Astrocyte (in vitro differentiated cells and primary cell): ENCODE measurements at regions not wholly inside any gene's neighbourhood (a gene's known extent, or its start where the extent isn't known, plus 50 kb on each side); places are given as distances from the start of the nearest gene placed in this dataset.

Experiments used
- DNase-seq: peaks from one replicate; pipeline ENCODE4 v3.0.0-alpha.2; 2010; ENCODE audit warnings: low read depth
- FAIRE-seq: peaks from 2 replicates; lab custom pipeline; 2011; peaks lifted over from hg19 to GRCh38; lab: Jason Lieb, UNC
- H2AFZ ChIP-seq: 2 replicates; pipeline ENCODE4 v1.6.0; 2012; ENCODE audit warnings: low read depth, low read length, inconsistent platforms
- H3K27ac ChIP-seq: 2 replicates; pipeline ENCODE4 v1.5.1; 2011; ENCODE audit warnings: low read depth, low read length, inconsistent platforms
- H3K27me3 ChIP-seq: 2 replicates; pipeline ENCODE4 v1.6.0; 2011; ENCODE audit warnings: low read length, inconsistent platforms; ENCODE audit not compliant: insufficient read depth
- H3K36me3 ChIP-seq: 2 replicates; pipeline ENCODE4 v1.5.1; 2011; ENCODE audit warnings: low read length, inconsistent platforms; ENCODE audit not compliant: insufficient read depth
- H3K4me1 ChIP-seq: 2 replicates; pipeline ENCODE4 v1.5.1; 2011; ENCODE audit warnings: low read length, inconsistent platforms; ENCODE audit not compliant: insufficient read depth
- H3K4me2 ChIP-seq: 2 replicates; pipeline ENCODE4 v1.6.0; 2012; ENCODE audit warnings: low read length, inconsistent platforms
- H3K4me3 ChIP-seq: 2 replicates; pipeline ENCODE4 v1.5.1; 2011; ENCODE audit warnings: low read depth, mild to moderate bottlenecking, low read length, inconsistent platforms; ENCODE audit not compliant: insufficient read depth
- H3K79me2 ChIP-seq: 2 replicates; pipeline ENCODE4 v1.6.0; 2012; ENCODE audit warnings: mild to moderate bottlenecking, low read length, inconsistent platforms; ENCODE audit not compliant: insufficient read depth
- H3K9ac ChIP-seq: 2 replicates; pipeline ENCODE4 v1.6.0; 2012; ENCODE audit warnings: mild to moderate bottlenecking, low read length, inconsistent platforms
- H3K9me3 ChIP-seq: 2 replicates; pipeline ENCODE4 v1.5.1; 2012; ENCODE audit warnings: low read depth, mild to moderate bottlenecking, low read length, inconsistent platforms; ENCODE audit not compliant: insufficient read depth
- H4K20me1 ChIP-seq: 2 replicates; pipeline ENCODE4 v1.6.0; 2012; ENCODE audit warnings: low read length, inconsistent platforms; ENCODE audit not compliant: insufficient read depth
- H3K27ac Mint-ChIP-seq: one replicate; pipeline ENCODE4 v1.8.0; 2021; ENCODE audit warnings: mild to moderate bottlenecking, mixed read lengths; ENCODE audit not compliant: unreplicated experiment
- H3K27me3 Mint-ChIP-seq: one replicate; pipeline ENCODE4 v1.8.0; 2021; ENCODE audit warnings: low read depth, mixed read lengths; ENCODE audit not compliant: unreplicated experiment
- H3K36me3 Mint-ChIP-seq: one replicate; pipeline ENCODE4 v1.8.0; 2021; ENCODE audit warnings: low read depth, mixed read lengths; ENCODE audit not compliant: unreplicated experiment
- H3K4me1 Mint-ChIP-seq: one replicate; pipeline ENCODE4 v1.8.0; 2021; ENCODE audit warnings: low read depth, mixed read lengths; ENCODE audit not compliant: unreplicated experiment
- H3K4me3 Mint-ChIP-seq: one replicate; pipeline ENCODE4 v1.8.0; 2021; ENCODE audit warnings: mild to moderate bottlenecking, moderate library complexity, mixed read lengths; ENCODE audit not compliant: unreplicated experiment
- H3K9me3 Mint-ChIP-seq: one replicate; pipeline ENCODE4 v1.8.0; 2021; ENCODE audit warnings: mild to moderate bottlenecking, mixed read lengths; ENCODE audit not compliant: unreplicated experiment
- EZH2 ChIP-seq: IDR thresholded peaks from 2 replicates; pipeline ENCODE4 v1.6.1; 2012; ENCODE audit warnings: mild to moderate bottlenecking, low read length, inconsistent platforms; ENCODE audit not compliant: insufficient read depth
- TF ChIP-seq, protein P1 (sequence below): IDR thresholded peaks from 2 replicates; pipeline ENCODE4 v1.5.1; 2011; ENCODE audit warnings: low read depth, mild to moderate bottlenecking, inconsistent platforms, low read length, moderate library complexity; ENCODE audit not compliant: insufficient read depth

- Mint-ChIP-seq H3K4me3 (no peak overlapping the region), H3K27me3 (peaks cover 6% of the 10 kb centered on the region), H3K36me3 (no peaks in the 10 kb centered on the region), H3K4me1 (peaks cover 25% of the 10 kb centered on the region), H3K9me3 (peaks cover 1% of the 10 kb centered on the region), H3K27ac (peak overlapping the region; percentile 6)
- peak overlapping the region; percentile 27 for H3K4me2 ChIP-seq
- no peak overlapping the region for H3K27ac ChIP-seq
- no peaks in the 10 kb centered on the region for H4K20me1 ChIP-seq
- TF ChIP-seq EZH2 = no peak
- TF ChIP-seq, protein P1, sequence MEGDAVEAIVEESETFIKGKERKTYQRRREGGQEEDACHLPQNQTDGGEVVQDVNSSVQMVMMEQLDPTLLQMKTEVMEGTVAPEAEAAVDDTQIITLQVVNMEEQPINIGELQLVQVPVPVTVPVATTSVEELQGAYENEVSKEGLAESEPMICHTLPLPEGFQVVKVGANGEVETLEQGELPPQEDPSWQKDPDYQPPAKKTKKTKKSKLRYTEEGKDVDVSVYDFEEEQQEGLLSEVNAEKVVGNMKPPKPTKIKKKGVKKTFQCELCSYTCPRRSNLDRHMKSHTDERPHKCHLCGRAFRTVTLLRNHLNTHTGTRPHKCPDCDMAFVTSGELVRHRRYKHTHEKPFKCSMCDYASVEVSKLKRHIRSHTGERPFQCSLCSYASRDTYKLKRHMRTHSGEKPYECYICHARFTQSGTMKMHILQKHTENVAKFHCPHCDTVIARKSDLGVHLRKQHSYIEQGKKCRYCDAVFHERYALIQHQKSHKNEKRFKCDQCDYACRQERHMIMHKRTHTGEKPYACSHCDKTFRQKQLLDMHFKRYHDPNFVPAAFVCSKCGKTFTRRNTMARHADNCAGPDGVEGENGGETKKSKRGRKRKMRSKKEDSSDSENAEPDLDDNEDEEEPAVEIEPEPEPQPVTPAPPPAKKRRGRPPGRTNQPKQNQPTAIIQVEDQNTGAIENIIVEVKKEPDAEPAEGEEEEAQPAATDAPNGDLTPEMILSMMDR = no peak
- no peak overlapping the region for H3K9ac ChIP-seq
- FAIRE-seq (peak; percentile 49), DNase-seq (peak; percentile 56)
- no peaks in the 10 kb centered on the region for H3K79me2 ChIP-seq
- H3K36me3 ChIP-seq = no peaks in the 10 kb centered on the region
- H3K4me1 ChIP-seq = peaks cover 17% of the 10 kb centered on the region
- H3K9me3 ChIP-seq = no peaks in the 10 kb centered on the region
- no peaks in the 10 kb centered on the region for H3K27me3 ChIP-seq
- no peak overlapping the region for H3K4me3 ChIP-seq
- no peak overlapping the region for H2AFZ ChIP-seq
These were observed 615.1 kb downstream of the EFNB2 start for GRCh38 chr13:105920370-105920769.

GRCh38 chr13:105918842-105919741, 616.4 kb downstream of the EFNB2 start:
- Mint-ChIP-seq H3K4me1 (peaks cover 34% of the 10 kb centered on the region), H3K27me3 (peaks cover 6% of the 10 kb centered on the region), H3K36me3 (no peaks in the 10 kb centered on the region), H3K4me3 (no peak overlapping the region), H3K9me3 (peaks cover 1% of the 10 kb centered on the region), H3K27ac (peak overlapping the region; percentile 80)
- Histone ChIP-seq H3K4me2 (peak overlapping the region; percentile 78), H3K4me3 (no peak overlapping the region), H3K27me3 (no peaks in the 10 kb centered on the region), H3K9ac (no peak overlapping the region), H4K20me1 (no peaks in the 10 kb centered on the region), H2AFZ (peak overlapping the region; percentile 42), H3K36me3 (no peaks in the 10 kb centered on the region), H3K9me3 (no peaks in the 10 kb centered on the region), H3K79me2 (no peaks in the 10 kb centered on the region), H3K4me1 (peaks cover 21% of the 10 kb centered on the region), H3K27ac (peak overlapping the region; percentile 29)
- FAIRE-seq (no peak), DNase-seq (peak; percentile 76)
- TF ChIP-seq, protein P1 = no peak
- TF ChIP-seq EZH2 = no peak
